Muscle layer of colon (tissue), 2 donors: ENCODE measurements at regions not wholly inside any gene's neighbourhood (a gene's known extent, or its start where the extent isn't known, plus 50 kb on each side); places are given as distances from the start of the nearest gene placed in this dataset.

Experiments used
- H3K27ac ChIP-seq: one replicate; pipeline ENCODE4 v1.7.0; 2013; ENCODE audit warnings: low read depth, mild to moderate bottlenecking, low read length, moderate library complexity
- H3K27me3 ChIP-seq, 2 donors: one replicate each; pipeline ENCODE4 v1.7.0; 2013; ENCODE audit warnings: low read length in 2 of 2, mild to moderate bottlenecking in 2 of 2; ENCODE audit not compliant: insufficient read depth in 2 of 2, control insufficient read depth in 1 of 2
- H3K36me3 ChIP-seq: one replicate; pipeline ENCODE4 v1.7.0; 2013; ENCODE audit warnings: mild to moderate bottlenecking, low read length; ENCODE audit not compliant: insufficient read depth
- H3K4me1 ChIP-seq: one replicate; pipeline ENCODE4 v1.7.0; 2013; ENCODE audit warnings: mild to moderate bottlenecking, low read length; ENCODE audit not compliant: insufficient read depth
- H3K4me3 ChIP-seq, 2 donors: one replicate each; pipeline ENCODE4 v1.7.0; 2013; ENCODE audit warnings: low read length in 2 of 2, low read depth in 1 of 2, mild to moderate bottlenecking in 1 of 2, moderate library complexity in 1 of 2
- H3K9ac ChIP-seq: one replicate; pipeline ENCODE4 v1.7.0; 2013; ENCODE audit warnings: low read length
- H3K9me3 ChIP-seq: one replicate; pipeline ENCODE4 v1.7.0; 2013; ENCODE audit warnings: mild to moderate bottlenecking, low read length
- donor health status: abdominal sarcoma.
- donor health status: Adenocarcinoma of cecum.

GRCh38 chr2:134109246-134109645, 144.6 kb upstream of the MGAT5 start:
- H3K27ac ChIP-seq, result no peak overlapping the region
- no peaks in the 10 kb centered on the region for H3K9me3 ChIP-seq
- no peaks in the 10 kb centered on the region for H3K27me3 ChIP-seq
- H3K4me3 ChIP-seq, result no peak overlapping the region
- no peak overlapping the region for H3K9ac ChIP-seq
- H3K36me3 ChIP-seq, result no peaks in the 10 kb centered on the region
- no peaks in the 10 kb centered on the region for H3K4me1 ChIP-seq

DNA sequence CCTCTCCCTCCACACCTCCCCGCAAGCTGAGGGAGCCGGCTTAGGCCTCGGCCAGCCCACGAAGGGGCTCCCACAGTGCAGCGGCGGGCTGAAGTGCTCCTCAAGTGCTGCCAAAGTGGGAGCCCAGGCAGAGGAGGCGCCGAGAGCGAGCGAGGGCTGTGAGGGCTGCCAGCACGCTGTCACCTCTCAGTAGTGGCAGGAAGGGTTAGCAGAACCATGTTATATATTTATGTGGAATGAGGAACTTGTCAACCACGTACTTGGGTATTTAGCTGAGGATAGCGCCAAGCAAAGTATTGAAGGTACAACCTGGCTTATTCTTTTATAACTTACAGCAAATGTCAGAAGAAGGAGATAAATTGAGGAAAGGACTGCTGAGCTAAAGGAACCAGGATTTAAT, 144.1 kb upstream of the MGAT5 start:
- Histone ChIP-seq H3K27ac (no peak overlapping the region), H3K4me3 (no peak overlapping the region), H3K9me3 (no peaks in the 10 kb centered on the region)

GRCh38 chr2:134110532-134110931, 143.3 kb upstream of the MGAT5 start:
- no peak overlapping the region for H3K27ac ChIP-seq
- H3K4me1 ChIP-seq, result no peaks in the 10 kb centered on the region
- H3K9ac ChIP-seq, result no peak overlapping the region
- H3K36me3 ChIP-seq, result no peaks in the 10 kb centered on the region
- H3K9me3 ChIP-seq, result no peaks in the 10 kb centered on the region
- H3K27me3 ChIP-seq, result no peaks in the 10 kb centered on the region
- H3K4me3 ChIP-seq, result no peak overlapping the region

More for the DNA sequence above, 144.1 kb upstream of the MGAT5 start:
- H3K36me3 ChIP-seq, result no peaks in the 10 kb centered on the region
- H3K27me3 ChIP-seq, result no peaks in the 10 kb centered on the region
- no peaks in the 10 kb centered on the region for H3K4me1 ChIP-seq
- H3K9ac ChIP-seq, result no peak overlapping the region

- H3K4me1 ChIP-seq, result peaks cover 13% of the 10 kb centered on the region
- H3K27me3 ChIP-seq, result no peaks in the 10 kb centered on the region
- H3K4me3 ChIP-seq, result no peak overlapping the region
- no peaks in the 10 kb centered on the region for H3K36me3 ChIP-seq
- H3K9me3 ChIP-seq, result no peaks in the 10 kb centered on the region
- no peak overlapping the region for H3K9ac ChIP-seq
- no peak overlapping the region for H3K27ac ChIP-seq
Observed at GRCh38 chr2:134117676-134118075, 136.2 kb upstream of the MGAT5 start.

DNA sequence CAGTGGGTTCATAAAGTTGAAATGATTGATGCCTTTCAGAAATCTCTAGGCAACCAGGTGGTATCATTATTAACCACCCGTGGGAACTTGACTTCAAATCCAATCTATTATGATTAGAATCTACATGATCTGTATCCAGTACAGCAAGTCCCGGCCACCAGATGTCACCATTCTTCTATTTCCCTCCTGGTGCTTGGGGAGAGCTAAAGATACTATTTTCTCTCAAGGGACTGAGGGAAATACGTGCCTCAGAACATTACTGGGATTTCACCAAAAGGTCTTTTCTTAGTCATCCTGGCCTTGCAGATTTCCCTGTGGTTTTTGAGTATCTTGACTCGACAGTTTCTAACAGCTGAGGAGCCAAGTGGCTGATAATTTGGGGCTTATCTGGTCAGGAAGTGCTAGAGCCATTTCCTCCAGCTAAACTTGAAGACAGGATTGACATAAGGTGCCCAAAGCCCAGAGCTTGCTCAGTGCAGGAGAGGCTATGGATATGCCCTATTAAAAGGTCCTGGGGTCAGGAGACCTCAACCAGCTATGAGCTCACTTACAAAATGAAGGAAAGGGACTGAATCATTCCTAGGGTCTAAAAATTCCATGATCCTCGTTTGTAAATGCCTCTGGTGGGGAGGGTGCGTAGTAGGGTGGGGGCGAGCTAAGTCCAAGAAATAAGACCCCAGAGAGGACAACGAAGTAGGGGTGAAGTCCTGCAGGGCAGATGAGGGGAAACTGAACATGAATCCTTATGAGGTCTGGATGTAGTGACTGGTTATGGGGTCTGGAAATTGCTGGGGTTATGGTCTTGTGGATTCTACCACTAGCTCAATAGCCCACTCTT, 135.4 kb upstream of the MGAT5 start:
- Histone ChIP-seq H3K4me3 (peak overlapping the region in 1 of 2 donors; percentile 38), H3K9me3 (no peaks in the 10 kb centered on the region), H3K36me3 (no peaks in the 10 kb centered on the region), H3K27ac (no peak overlapping the region), H3K9ac (no peak overlapping the region), H3K27me3 (no peaks in the 10 kb centered on the region), H3K4me1 (peaks cover 19% of the 10 kb centered on the region)

GRCh38 chr2:134119117-134119712, 134.7 kb upstream of the MGAT5 start:
- Histone ChIP-seq H3K4me3 (peak overlapping the region; percentile 67 to 88), H3K27me3 (no peaks in the 10 kb centered on the region), H3K27ac (peak overlapping the region; percentile 61), H3K36me3 (no peaks in the 10 kb centered on the region), H3K9me3 (no peaks in the 10 kb centered on the region), H3K4me1 (peaks cover 26% of the 10 kb centered on the region), H3K9ac (peak overlapping the region; percentile 61)

GRCh38 chr2:134119713-134120405, 134.0 kb upstream of the MGAT5 start:
- peak overlapping the region; percentile 68 to 88 for H3K4me3 ChIP-seq
- peak overlapping the region; percentile 73 for H3K27ac ChIP-seq
- no peaks in the 10 kb centered on the region for H3K36me3 ChIP-seq
- H3K9ac ChIP-seq, result peak overlapping the region; percentile 61
- no peaks in the 10 kb centered on the region for H3K27me3 ChIP-seq
- no peaks in the 10 kb centered on the region for H3K9me3 ChIP-seq
- peaks cover 28% of the 10 kb centered on the region for H3K4me1 ChIP-seq

- Histone ChIP-seq H3K4me3 (peak overlapping the region; percentile 68 to 88), H3K27me3 (no peaks in the 10 kb centered on the region), H3K9me3 (no peaks in the 10 kb centered on the region), H3K4me1 (peaks cover 28% of the 10 kb centered on the region), H3K36me3 (no peaks in the 10 kb centered on the region), H3K27ac (peak overlapping the region; percentile 73), H3K9ac (peak overlapping the region; percentile 30)
Observed at GRCh38 chr2:134120406-134120732, 133.5 kb upstream of the MGAT5 start.

- no peaks in the 10 kb centered on the region for H3K9me3 ChIP-seq
- peaks cover 28% of the 10 kb centered on the region for H3K4me1 ChIP-seq
- peak overlapping the region; percentile 73 for H3K27ac ChIP-seq
- H3K36me3 ChIP-seq, result no peaks in the 10 kb centered on the region
- H3K27me3 ChIP-seq, result no peaks in the 10 kb centered on the region
- H3K4me3 ChIP-seq, result peak overlapping the region; percentile 68 to 88
- H3K9ac ChIP-seq, result peak overlapping the region; percentile 30
Observed at GRCh38 chr2:134120733-134121630, 132.9 kb upstream of the MGAT5 start.

DNA sequence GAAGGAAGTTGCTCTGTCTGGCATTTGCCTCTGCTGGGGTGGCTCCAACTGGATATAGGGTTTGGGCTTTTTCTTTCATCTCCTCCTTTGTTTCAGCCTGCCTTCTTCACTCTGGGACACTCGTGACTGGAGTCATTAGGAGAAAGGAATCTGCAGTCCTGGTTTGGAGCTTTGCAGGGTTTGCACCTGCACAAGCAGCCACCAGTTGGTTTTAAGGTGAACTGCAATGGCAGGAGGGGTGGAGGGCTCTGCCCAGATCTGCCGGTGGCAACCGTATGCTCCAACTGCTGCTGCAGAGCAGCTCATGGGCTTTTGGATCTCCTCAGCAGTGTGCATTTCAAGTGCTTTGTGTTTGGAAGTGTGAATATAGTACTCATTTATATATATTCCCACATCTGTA, 131.3 kb upstream of the MGAT5 start:
- no peak overlapping the region for H3K9ac ChIP-seq
- H3K27ac ChIP-seq, result no peak overlapping the region
- H3K4me1 ChIP-seq, result peaks cover 28% of the 10 kb centered on the region

GRCh38 chr2:134123332-134123731, 130.5 kb upstream of the MGAT5 start:
- H3K27me3 ChIP-seq, result no peaks in the 10 kb centered on the region
- no peak overlapping the region for H3K4me3 ChIP-seq
- peaks cover 28% of the 10 kb centered on the region for H3K4me1 ChIP-seq
- no peak overlapping the region for H3K9ac ChIP-seq
- H3K9me3 ChIP-seq, result no peaks in the 10 kb centered on the region
- H3K27ac ChIP-seq, result no peak overlapping the region
- no peaks in the 10 kb centered on the region for H3K36me3 ChIP-seq

More for the DNA sequence above, 131.3 kb upstream of the MGAT5 start:
- Histone ChIP-seq H3K27me3 (no peaks in the 10 kb centered on the region), H3K9me3 (no peaks in the 10 kb centered on the region), H3K4me3 (no peak overlapping the region), H3K36me3 (no peaks in the 10 kb centered on the region)
